HCT116 (cell line): ENCODE measurements at regions not wholly inside any gene's neighbourhood (a gene's known extent, or its start where the extent isn't known, plus 50 kb on each side); places are given as distances from the start of the nearest gene placed in this dataset.

ENCODE experiments used
- ATAC-seq: fragments of 200-7000 bp; cut with Tn5 transposase; 2 replicates; pipeline ENCODE4 v1.9.1; 2020; ENCODE audit warnings: mild to moderate bottlenecking, moderate library complexity
- BruUV-seq: library from RNA; stranded (reverse); fragments of 400-500 nt; replicated peaks from 2 replicates; lab custom pipeline; 2021; lab: Mats Ljungman, UMichigan
- CTCF ChIA-PET: fragments of 300-600 bp; sonication (Branson Sonifier 250); formaldehyde crosslinking; loops from one replicate; lab custom pipeline; 2021; ENCODE audit warnings: antibody characterized with exemption; lab: Charles Lee
- POLR2A ChIA-PET: fragments of 300-600, 350-600 bp; sonication (Branson Sonifier 250); formaldehyde crosslinking; loops from one replicate; lab custom pipeline; 2021; ENCODE audit warnings: antibody characterized with exemption; lab: Charles Lee
- RAD21 ChIA-PET, 2 experiments: fragments of 300-600 bp; sonication (Branson Sonifier 250); formaldehyde crosslinking; loops; one replicate each; lab custom pipeline; 2023; ENCODE audit warnings: low total read pairs in 2 of 2; ENCODE audit not compliant: uncharacterized antibody in 2 of 2, unreplicated experiment in 2 of 2, low non-redundant PET in 1 of 2; lab: Charles Lee
- DNase-seq: peaks from one replicate; pipeline ENCODE4 v3.0.0-alpha.2; 2010; ENCODE audit warnings: low read depth, low spot score
- H2AFZ ChIP-seq: fragments of 200-600 bp; shearing (Covaris generic), sonication (generic); 2 replicates; pipeline ENCODE4 v1.6.1; 2017; ENCODE audit warnings: low read depth, mixed run types, mixed read lengths, antibody characterized with exemption, low read length; ENCODE audit not compliant: poor library complexity, severe bottlenecking
- H3K27ac ChIP-seq: 2 replicates; pipeline ENCODE4 v1.5.1; 2012; ENCODE audit warnings: low read depth, low read length
- H3K27me3 ChIP-seq: fragments of 200-600 bp; sonication (generic); 2 replicates; pipeline ENCODE4 v1.6.1; 2016; ENCODE audit warnings: mixed run types, low read length, mixed read lengths; ENCODE audit not compliant: insufficient read depth
- H3K36me3 ChIP-seq, 2 experiments: fragments of 200-500 bp in 1 of 2; fragments of 200-600 bp in 1 of 2; sonication (Bioruptor generic) in 1 of 2; sonication (generic) in 1 of 2; 2 replicates each; pipeline versions ENCODE4 v1.5.1 to v1.6.1; 2014 to 2016; ENCODE audit warnings: low read length in 2 of 2, inconsistent platforms in 1 of 2, mixed read lengths in 1 of 2, mixed run types in 1 of 2; ENCODE audit not compliant: insufficient read depth in 2 of 2, control insufficient read depth in 1 of 2
- H3K4me1 ChIP-seq, 2 experiments: fragments of 200-600 bp in 1 of 2; sonication (generic) in 1 of 2; 2 replicates each; pipeline versions ENCODE4 v1.5.1 to v1.6.1; 2012 to 2017; ENCODE audit warnings: low read length in 2 of 2, inconsistent platforms in 1 of 2, mild to moderate bottlenecking in 1 of 2, mixed read lengths in 1 of 2, mixed run types in 1 of 2, moderate library complexity in 1 of 2; ENCODE audit not compliant: insufficient read depth in 2 of 2, control insufficient read depth in 1 of 2
- H3K4me2 ChIP-seq: fragments of 200-600 bp; sonication (generic); 2 replicates; pipeline ENCODE4 v1.6.1; 2017; ENCODE audit warnings: mixed run types, low read length, mixed read lengths
- H3K4me3 ChIP-seq, 2 experiments: fragments of 200-600 bp in 1 of 2; sonication (generic) in 1 of 2; replicated peaks in 1 of 2; 2 replicates each; pipeline ENCODE4 v1.5.1; 2011 to 2016; ENCODE audit warnings: low read length in 2 of 2, control low read depth in 1 of 2, low read depth in 1 of 2, mild to moderate bottlenecking in 1 of 2, mixed read lengths in 1 of 2, mixed run types in 1 of 2
- H3K79me2 ChIP-seq: fragments of 200-600 bp; sonication (generic); 2 replicates; pipeline ENCODE4 v1.6.1; 2017; ENCODE audit warnings: mild to moderate bottlenecking, mixed run types, low read length, moderate library complexity, mixed read lengths; ENCODE audit not compliant: insufficient read depth
- H3K9ac ChIP-seq: fragments of 200-600 bp; sonication (generic); 2 replicates; pipeline ENCODE4 v1.6.1; 2016; ENCODE audit warnings: low read length, mixed read lengths
- H3K9me2 ChIP-seq: fragments of 200-600 bp; sonication (generic), shearing (Covaris generic); 2 replicates; pipeline ENCODE4 v1.6.1; 2017; ENCODE audit warnings: mixed run types, mild to moderate bottlenecking, moderate library complexity; ENCODE audit not compliant: insufficient read depth
- H3K9me3 ChIP-seq, 2 experiments: fragments of 200-500 bp in 1 of 2; fragments of 200-600 bp in 1 of 2; sonication (Bioruptor generic) in 1 of 2; sonication (generic) in 1 of 2; 2 replicates each; pipeline ENCODE4 v1.6.1; 2014 to 2017; ENCODE audit warnings: low read length in 2 of 2, mixed read lengths in 2 of 2, inconsistent platforms in 1 of 2, low read depth in 1 of 2, mild to moderate bottlenecking in 1 of 2, mixed run types in 1 of 2, moderate library complexity in 1 of 2; ENCODE audit not compliant: control insufficient read depth in 1 of 2, insufficient read depth in 1 of 2
- H4K20me1 ChIP-seq: fragments of 200-600 bp; sonication (generic), shearing (Covaris generic); 2 replicates; pipeline ENCODE4 v1.6.1; 2017; ENCODE audit warnings: mixed run types, mild to moderate bottlenecking, moderate library complexity; ENCODE audit not compliant: insufficient read depth
- POLR2A ChIP-seq: IDR thresholded peaks from 2 replicates; pipeline ENCODE4 v1.7.0; 2011; ENCODE audit warnings: borderline replicate concordance; ENCODE audit not compliant: insufficient read depth, insufficient read length; ENCODE audit errors: extremely low read depth
- POLR2AphosphoS5 ChIP-seq: IDR thresholded peaks from 2 replicates; pipeline ENCODE4 v1.6.1; 2011; ENCODE audit warnings: mild to moderate bottlenecking, low read depth, low read length, moderate library complexity
- RAD21 ChIP-seq: IDR thresholded peaks from 2 replicates; pipeline ENCODE4 v1.6.1; 2012; ENCODE audit warnings: low read depth, mild to moderate bottlenecking
- intact Hi-C: fragments of 100-400 bp; cut with micrococcal nuclease; formaldehyde crosslinking; loops from 2 replicates; pipeline ENCODE4 v1.10.0; 2022
- TF ChIP-seq, protein P1 (sequence below): IDR thresholded peaks from 2 replicates; pipeline ENCODE4 v1.6.1; 2011; ENCODE audit warnings: mild to moderate bottlenecking, low read length, moderate library complexity; ENCODE audit not compliant: insufficient replicate concordance; ENCODE audit errors: extremely low read depth
- TF ChIP-seq, protein P2 (sequence below), 3 experiments: fragments of 200-600 bp in 1 of 3; sonication (generic) in 1 of 3; IDR thresholded peaks in 2 of 3; conservative IDR thresholded peaks in 1 of 3; 2 replicates each; pipeline ENCODE4 v1.5.1; 2012 to 2017; ENCODE audit warnings: low read depth in 2 of 3, low read length in 2 of 3, antibody characterized with exemption in 1 of 3, borderline replicate concordance in 1 of 3, control low read depth in 1 of 3, mild to moderate bottlenecking in 1 of 3, mixed read lengths in 1 of 3, mixed run types in 1 of 3, moderate library complexity in 1 of 3; ENCODE audit not compliant: insufficient read depth in 1 of 3

DNA sequence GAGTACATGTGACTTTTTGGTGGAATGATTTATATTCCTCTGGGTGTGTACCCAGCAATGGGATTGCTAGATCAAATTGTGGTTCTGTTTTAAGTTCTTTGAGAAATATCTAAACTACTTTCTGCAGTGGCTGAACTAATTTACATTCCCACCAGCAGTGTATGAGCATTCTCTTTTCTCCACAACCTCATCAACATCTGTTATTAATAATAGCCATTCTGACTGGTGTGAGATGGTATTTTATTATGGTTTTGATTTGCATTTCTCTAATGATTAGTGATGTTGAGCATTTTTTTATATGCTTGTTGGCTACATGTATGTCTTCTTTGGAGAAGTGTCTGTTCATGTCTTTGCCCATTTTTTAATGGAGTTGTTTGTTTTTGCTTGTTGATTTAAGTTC, 267.4 kb upstream of the NT5C1B start (continued):
- TF ChIP-seq, protein P1, sequence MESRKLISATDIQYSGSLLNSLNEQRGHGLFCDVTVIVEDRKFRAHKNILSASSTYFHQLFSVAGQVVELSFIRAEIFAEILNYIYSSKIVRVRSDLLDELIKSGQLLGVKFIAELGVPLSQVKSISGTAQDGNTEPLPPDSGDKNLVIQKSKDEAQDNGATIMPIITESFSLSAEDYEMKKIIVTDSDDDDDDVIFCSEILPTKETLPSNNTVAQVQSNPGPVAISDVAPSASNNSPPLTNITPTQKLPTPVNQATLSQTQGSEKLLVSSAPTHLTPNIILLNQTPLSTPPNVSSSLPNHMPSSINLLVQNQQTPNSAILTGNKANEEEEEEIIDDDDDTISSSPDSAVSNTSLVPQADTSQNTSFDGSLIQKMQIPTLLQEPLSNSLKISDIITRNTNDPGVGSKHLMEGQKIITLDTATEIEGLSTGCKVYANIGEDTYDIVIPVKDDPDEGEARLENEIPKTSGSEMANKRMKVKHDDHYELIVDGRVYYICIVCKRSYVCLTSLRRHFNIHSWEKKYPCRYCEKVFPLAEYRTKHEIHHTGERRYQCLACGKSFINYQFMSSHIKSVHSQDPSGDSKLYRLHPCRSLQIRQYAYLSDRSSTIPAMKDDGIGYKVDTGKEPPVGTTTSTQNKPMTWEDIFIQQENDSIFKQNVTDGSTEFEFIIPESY = no peak
- TF ChIP-seq POLR2AphosphoS5 = no peak

DNA sequence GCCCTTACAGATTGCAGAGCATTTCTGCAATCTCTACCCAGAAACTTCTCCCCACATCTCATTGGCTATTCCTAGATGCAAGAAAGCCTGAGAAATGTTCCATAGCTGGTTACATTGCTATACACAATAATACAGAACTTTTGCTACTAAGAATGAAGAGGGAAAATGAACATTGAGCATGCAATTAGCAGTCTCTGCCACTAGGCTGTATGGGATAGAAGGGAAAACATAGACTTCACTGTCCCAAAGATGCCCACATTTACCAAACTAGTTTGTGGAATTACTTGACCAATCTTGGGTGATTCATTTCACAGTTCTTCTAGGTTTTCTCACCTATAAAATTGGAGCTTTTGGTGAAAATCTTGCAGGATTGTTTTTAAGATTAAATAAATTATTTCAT, 265.7 kb upstream of the NT5C1B start:
- peak; percentile 6 for DNase-seq
- no TSS peak for BruUV-seq

More for the DNA sequence above, 265.7 kb upstream of the NT5C1B start:
- no peaks in the 10 kb centered on the region for H3K9me3 ChIP-seq
- TF ChIP-seq RAD21 = peak; percentile 31
- no peak for TF ChIP-seq POLR2A
- TF ChIP-seq, protein P2, sequence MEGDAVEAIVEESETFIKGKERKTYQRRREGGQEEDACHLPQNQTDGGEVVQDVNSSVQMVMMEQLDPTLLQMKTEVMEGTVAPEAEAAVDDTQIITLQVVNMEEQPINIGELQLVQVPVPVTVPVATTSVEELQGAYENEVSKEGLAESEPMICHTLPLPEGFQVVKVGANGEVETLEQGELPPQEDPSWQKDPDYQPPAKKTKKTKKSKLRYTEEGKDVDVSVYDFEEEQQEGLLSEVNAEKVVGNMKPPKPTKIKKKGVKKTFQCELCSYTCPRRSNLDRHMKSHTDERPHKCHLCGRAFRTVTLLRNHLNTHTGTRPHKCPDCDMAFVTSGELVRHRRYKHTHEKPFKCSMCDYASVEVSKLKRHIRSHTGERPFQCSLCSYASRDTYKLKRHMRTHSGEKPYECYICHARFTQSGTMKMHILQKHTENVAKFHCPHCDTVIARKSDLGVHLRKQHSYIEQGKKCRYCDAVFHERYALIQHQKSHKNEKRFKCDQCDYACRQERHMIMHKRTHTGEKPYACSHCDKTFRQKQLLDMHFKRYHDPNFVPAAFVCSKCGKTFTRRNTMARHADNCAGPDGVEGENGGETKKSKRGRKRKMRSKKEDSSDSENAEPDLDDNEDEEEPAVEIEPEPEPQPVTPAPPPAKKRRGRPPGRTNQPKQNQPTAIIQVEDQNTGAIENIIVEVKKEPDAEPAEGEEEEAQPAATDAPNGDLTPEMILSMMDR (IDR thresholded peaks at IDR 0.05 in 2 of 3, conservative IDR thresholded peaks at IDR 0.05 in 1 of 3; ENCODE audit: borderline replicate concordance in 1 of 3, insufficient read depth in 1 of 3, low read depth in 2 of 3, low read length in 2 of 3) = peak in 2 of 3 experiments; percentile 56 to 62; a peak in 4 of 6 replicates
- TF ChIP-seq, all 23 proteins: peak for 2
- Histone ChIP-seq H4K20me1 (no peaks in the 10 kb centered on the region; the same call in 1 of the 2 replicates), H3K9ac (no peak overlapping the region), H3K79me2 (no peaks in the 10 kb centered on the region), H3K36me3 (no peaks in the 10 kb centered on the region), H3K4me2 (no peak overlapping the region), H3K9me2 (no peaks in the 10 kb centered on the region), H3K27ac (no peak overlapping the region), H3K4me3 (no peak overlapping the region), H3K27me3 (no peaks in the 10 kb centered on the region), H3K4me1 (no peaks in the 10 kb centered on the region), H2AFZ (no peak overlapping the region)
- ChIA-PET CTCF (no interaction called here), RAD21 (no interaction called here), POLR2A (no interaction called here)
- intact Hi-C loops = no loop called here
- ATAC-seq = peak; percentile 49; the same call in 1 of the 2 replicates
